ENCODE measurements at regions not wholly inside any gene's neighbourhood (a gene's known extent, or its start where the extent isn't known, plus 50 kb on each side); places are given as distances from the start of the nearest gene placed in this dataset.

- intact Hi-C loops (cut with DNase I) = no loop called here
- DNase-seq (no peak), ATAC-seq (no peak)
- no peaks in the 10 kb centered on the region for H3K27me3 ChIP-seq
- no peak overlapping the region for H3K27ac ChIP-seq
- no peak for TF ChIP-seq CTCF (IDR thresholded peaks at IDR 0.05)
- peaks cover 0 to 26% (median 11%) of the 10 kb centered on the region in 11 donors for H3K9me3 ChIP-seq
- H3K4me1 ChIP-seq = no peaks in the 10 kb centered on the region
- no peaks in the 10 kb centered on the region for H3K36me3 ChIP-seq
- 71 to 80% methylated on average over 2 of the region's 2 CpGs for WGBS, 2 donors
- H3K4me3 ChIP-seq = no peak overlapping the region
Observed at GRCh38 chr3:5635746-5636145, 448.2 kb downstream of the EDEM1 start.

- H3K36me3 ChIP-seq = no peaks in the 10 kb centered on the region
- no peaks in the 10 kb centered on the region for H3K4me1 ChIP-seq
- 70 to 93% methylated on average over 2 of the region's 2 CpGs for WGBS, 2 donors
- H3K27ac ChIP-seq = no peak overlapping the region
- TF ChIP-seq CTCF (IDR thresholded peaks at IDR 0.05) = no peak
- peaks cover 0 to 30% (median 11%) of the 10 kb centered on the region in 11 donors for H3K9me3 ChIP-seq
- no peak for ATAC-seq
- no peak overlapping the region for H3K4me3 ChIP-seq
- no peak for DNase-seq
- intact Hi-C loops (cut with DNase I) = no loop called here
- H3K27me3 ChIP-seq = no peaks in the 10 kb centered on the region
Observed at GRCh38 chr3:5638550-5638949, 451.0 kb downstream of the EDEM1 start.

GRCh38 chr3:5644773-5645670 is 457.5 kb downstream of the EDEM1 start:
- no peaks in the 10 kb centered on the region for H3K27me3 ChIP-seq
- no peak for TF ChIP-seq CTCF (IDR thresholded peaks at IDR 0.05)
- intact Hi-C loops (cut with DNase I) = no loop called here
- peaks cover 0 to 15% (median 0%) of the 10 kb centered on the region in 11 donors for H3K9me3 ChIP-seq
- WGBS, 2 donors = 66 to 67% methylated on average over 7 of the region's 7 CpGs
- DNase-seq = no peak
- H3K27ac ChIP-seq = no peak overlapping the region
- ATAC-seq = no peak
- no peaks in the 10 kb centered on the region for H3K36me3 ChIP-seq
- no peak overlapping the region for H3K4me3 ChIP-seq
- H3K4me1 ChIP-seq = no peaks in the 10 kb centered on the region

GRCh38 chr3:5645692-5646410 is 458.3 kb downstream of the EDEM1 start:
- peaks cover 0 to 15% (median 0%) of the 10 kb centered on the region in 11 donors for H3K9me3 ChIP-seq
- no peak for TF ChIP-seq CTCF (IDR thresholded peaks at IDR 0.05)
- intact Hi-C loops (cut with DNase I) = no loop called here
- WGBS, 2 donors = 66 to 70% methylated on average over 10 of the region's 10 CpGs
- ATAC-seq (no peak), DNase-seq (no peak)
- no peaks in the 10 kb centered on the region for H3K4me1 ChIP-seq
- no peaks in the 10 kb centered on the region for H3K27me3 ChIP-seq
- no peaks in the 10 kb centered on the region for H3K36me3 ChIP-seq
- no peak overlapping the region for H3K4me3 ChIP-seq
- no peak overlapping the region for H3K27ac ChIP-seq

Measured in heart right ventricle (tissue), 16 donors.